ENCODE measurements at regions not wholly inside any gene's neighbourhood (a gene's known extent, or its start where the extent isn't known, plus 50 kb on each side); places are given as distances from the start of the nearest gene placed in this dataset.

DNA sequence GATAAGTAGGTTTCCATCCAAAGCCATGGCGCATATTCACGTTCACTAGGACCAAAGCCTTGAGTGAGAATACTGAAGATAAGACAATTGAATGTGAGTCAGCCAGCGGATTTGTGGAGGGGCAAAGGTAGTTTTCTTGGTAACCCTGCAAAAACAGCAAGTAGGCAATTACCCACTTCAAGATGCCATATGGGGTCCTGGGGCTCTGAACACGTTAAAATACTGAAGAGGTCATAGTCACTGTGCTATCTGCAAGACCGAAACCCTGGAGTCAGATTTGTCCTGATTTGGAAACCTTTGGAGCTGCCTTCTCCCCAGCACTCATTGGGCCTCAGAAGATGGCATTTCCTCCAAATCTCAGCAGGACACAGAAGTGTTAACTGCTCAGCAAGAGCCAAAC, 646.9 kb upstream of the LMCD1 start:
- no peaks in the 10 kb centered on the region for H3K4me1 ChIP-seq (ENCODE audit: low read depth, poor library complexity, severe bottlenecking)
- no peak overlapping the region for H2AFZ ChIP-seq (ENCODE audit: low read depth)
- H3K4me3 ChIP-seq (IDR thresholded peaks at IDR 0.05; ENCODE audit: insufficient read depth, low read depth, low read length), result no peak overlapping the region
- no peak overlapping the region for H3K4me2 ChIP-seq
- H3K27ac ChIP-seq, result no peak overlapping the region
- H3K79me2 ChIP-seq (ENCODE audit: insufficient read depth, low read depth), result no peaks in the 10 kb centered on the region
- H3K9ac ChIP-seq, result no peak overlapping the region
- H3K36me3 ChIP-seq (ENCODE audit: insufficient read depth), result no peaks in the 10 kb centered on the region
- no peaks in the 10 kb centered on the region for H3K27me3 ChIP-seq (ENCODE audit: insufficient read depth, low read depth)
- H4K20me1 ChIP-seq (ENCODE audit: insufficient read depth), result no peaks in the 10 kb centered on the region
- TF ChIP-seq, protein P1, sequence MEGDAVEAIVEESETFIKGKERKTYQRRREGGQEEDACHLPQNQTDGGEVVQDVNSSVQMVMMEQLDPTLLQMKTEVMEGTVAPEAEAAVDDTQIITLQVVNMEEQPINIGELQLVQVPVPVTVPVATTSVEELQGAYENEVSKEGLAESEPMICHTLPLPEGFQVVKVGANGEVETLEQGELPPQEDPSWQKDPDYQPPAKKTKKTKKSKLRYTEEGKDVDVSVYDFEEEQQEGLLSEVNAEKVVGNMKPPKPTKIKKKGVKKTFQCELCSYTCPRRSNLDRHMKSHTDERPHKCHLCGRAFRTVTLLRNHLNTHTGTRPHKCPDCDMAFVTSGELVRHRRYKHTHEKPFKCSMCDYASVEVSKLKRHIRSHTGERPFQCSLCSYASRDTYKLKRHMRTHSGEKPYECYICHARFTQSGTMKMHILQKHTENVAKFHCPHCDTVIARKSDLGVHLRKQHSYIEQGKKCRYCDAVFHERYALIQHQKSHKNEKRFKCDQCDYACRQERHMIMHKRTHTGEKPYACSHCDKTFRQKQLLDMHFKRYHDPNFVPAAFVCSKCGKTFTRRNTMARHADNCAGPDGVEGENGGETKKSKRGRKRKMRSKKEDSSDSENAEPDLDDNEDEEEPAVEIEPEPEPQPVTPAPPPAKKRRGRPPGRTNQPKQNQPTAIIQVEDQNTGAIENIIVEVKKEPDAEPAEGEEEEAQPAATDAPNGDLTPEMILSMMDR (conservative IDR thresholded peaks at IDR 0.05; ENCODE audit: low read depth, low read length), result no peak

DNA sequence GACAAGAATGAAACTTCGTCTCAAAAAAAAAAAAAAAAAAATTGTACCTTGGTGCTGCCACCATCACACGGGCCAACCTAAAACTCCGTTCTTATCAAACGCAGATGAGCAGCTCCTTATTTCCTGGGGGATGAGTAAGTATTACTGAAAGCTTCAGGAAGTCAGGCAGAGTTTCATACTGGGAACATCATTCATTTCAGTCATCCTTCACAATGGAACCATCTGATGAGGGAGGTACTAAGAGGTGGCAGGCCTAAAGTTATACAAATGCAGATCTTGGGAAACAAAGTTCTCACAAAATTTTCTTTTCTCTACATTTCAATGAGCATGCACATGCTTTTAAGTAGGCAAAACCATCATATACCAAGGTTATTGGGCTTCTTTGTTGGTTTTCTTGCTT, 636.0 kb upstream of the LMCD1 start:
- Histone ChIP-seq H3K27me3 (ENCODE audit: insufficient read depth, low read depth) (no peaks in the 10 kb centered on the region), H3K27ac (no peak overlapping the region), H4K20me1 (ENCODE audit: insufficient read depth) (no peaks in the 10 kb centered on the region), H3K4me2 (no peak overlapping the region), H3K79me2 (ENCODE audit: insufficient read depth, low read depth) (no peaks in the 10 kb centered on the region), H2AFZ (ENCODE audit: low read depth) (no peak overlapping the region), H3K4me3 (IDR thresholded peaks at IDR 0.05; ENCODE audit: insufficient read depth, low read depth, low read length) (no peak overlapping the region), H3K9ac (no peak overlapping the region), H3K4me1 (ENCODE audit: low read depth, poor library complexity, severe bottlenecking) (no peaks in the 10 kb centered on the region), H3K36me3 (ENCODE audit: insufficient read depth) (no peaks in the 10 kb centered on the region)
- TF ChIP-seq, protein P1 (conservative IDR thresholded peaks at IDR 0.05; ENCODE audit: low read depth, low read length), result no peak

DNA sequence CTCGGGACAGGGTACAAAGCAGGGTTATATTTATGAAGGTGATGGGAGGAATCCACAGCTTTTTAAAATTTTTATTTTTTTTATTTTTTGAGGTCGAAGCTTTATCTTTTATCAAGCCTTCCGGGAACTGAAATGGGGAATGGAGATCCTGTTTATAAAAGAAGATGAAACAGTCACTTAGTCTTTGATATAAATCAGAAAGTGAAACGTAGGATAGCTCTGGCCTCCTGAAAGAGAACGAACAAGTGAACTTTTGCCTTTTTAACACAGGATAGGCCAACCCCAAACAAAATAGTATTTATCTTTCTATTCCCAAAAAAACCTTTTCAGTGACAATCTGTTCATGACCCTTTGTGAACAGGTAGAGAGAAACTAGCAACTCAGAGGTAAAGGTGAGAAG, 634.0 kb upstream of the LMCD1 start:
- Histone ChIP-seq H3K36me3 (ENCODE audit: insufficient read depth) (no peaks in the 10 kb centered on the region), H3K9ac (no peak overlapping the region), H3K4me3 (IDR thresholded peaks at IDR 0.05; ENCODE audit: insufficient read depth, low read depth, low read length) (no peak overlapping the region), H3K79me2 (ENCODE audit: insufficient read depth, low read depth) (no peaks in the 10 kb centered on the region), H2AFZ (ENCODE audit: low read depth) (no peak overlapping the region), H3K27me3 (ENCODE audit: insufficient read depth, low read depth) (no peaks in the 10 kb centered on the region), H3K27ac (no peak overlapping the region), H3K4me2 (no peak overlapping the region), H4K20me1 (ENCODE audit: insufficient read depth) (no peaks in the 10 kb centered on the region), H3K4me1 (ENCODE audit: low read depth, poor library complexity, severe bottlenecking) (no peaks in the 10 kb centered on the region)
- TF ChIP-seq, protein P1 (conservative IDR thresholded peaks at IDR 0.05; ENCODE audit: low read depth, low read length), result no peak

DNA sequence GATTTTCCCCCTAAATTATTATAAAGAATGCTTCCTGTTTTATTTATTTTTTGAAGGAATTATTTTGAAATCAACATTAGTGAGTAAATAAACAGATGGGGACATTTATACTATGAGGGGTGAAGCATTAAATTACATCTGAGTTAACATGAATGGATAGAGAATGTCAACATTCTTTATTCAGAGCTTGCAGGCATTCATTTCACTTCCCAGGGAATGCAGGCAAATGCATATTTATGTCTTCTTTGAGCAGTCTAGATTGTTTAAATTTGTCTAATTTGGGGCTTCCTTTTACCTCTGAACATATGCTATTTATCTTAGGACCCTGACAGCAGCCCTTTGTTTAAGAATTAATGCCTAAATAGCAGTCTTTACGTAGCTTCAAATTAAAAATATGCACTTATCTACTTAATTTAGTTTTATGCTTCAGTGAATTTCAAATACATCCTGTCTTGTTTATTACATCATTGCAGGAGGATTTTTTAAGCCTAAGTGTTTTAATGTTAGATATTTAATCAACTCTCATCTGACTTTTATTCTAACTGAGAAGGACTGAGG, 630.5 kb upstream of the LMCD1 start:
- no peak overlapping the region for H3K27ac ChIP-seq
- TF ChIP-seq, protein P1 (conservative IDR thresholded peaks at IDR 0.05; ENCODE audit: low read depth, low read length), result no peak
- H4K20me1 ChIP-seq (ENCODE audit: insufficient read depth), result no peaks in the 10 kb centered on the region
- H3K79me2 ChIP-seq (ENCODE audit: insufficient read depth, low read depth), result no peaks in the 10 kb centered on the region
- H3K36me3 ChIP-seq (ENCODE audit: insufficient read depth), result no peaks in the 10 kb centered on the region
- H3K4me2 ChIP-seq, result no peak overlapping the region
- H3K4me3 ChIP-seq (IDR thresholded peaks at IDR 0.05; ENCODE audit: insufficient read depth, low read depth, low read length), result no peak overlapping the region
- H3K9ac ChIP-seq, result no peak overlapping the region
- H3K27me3 ChIP-seq (ENCODE audit: insufficient read depth, low read depth), result no peaks in the 10 kb centered on the region
- H2AFZ ChIP-seq (ENCODE audit: low read depth), result no peak overlapping the region
- no peaks in the 10 kb centered on the region for H3K4me1 ChIP-seq (ENCODE audit: low read depth, poor library complexity, severe bottlenecking)

Measured in KMS-11 (cell line).